ENCODE measurements at regions not wholly inside any gene's neighbourhood (a gene's known extent, or its start where the extent isn't known, plus 50 kb on each side); places are given as distances from the start of the nearest gene placed in this dataset.

DNA sequence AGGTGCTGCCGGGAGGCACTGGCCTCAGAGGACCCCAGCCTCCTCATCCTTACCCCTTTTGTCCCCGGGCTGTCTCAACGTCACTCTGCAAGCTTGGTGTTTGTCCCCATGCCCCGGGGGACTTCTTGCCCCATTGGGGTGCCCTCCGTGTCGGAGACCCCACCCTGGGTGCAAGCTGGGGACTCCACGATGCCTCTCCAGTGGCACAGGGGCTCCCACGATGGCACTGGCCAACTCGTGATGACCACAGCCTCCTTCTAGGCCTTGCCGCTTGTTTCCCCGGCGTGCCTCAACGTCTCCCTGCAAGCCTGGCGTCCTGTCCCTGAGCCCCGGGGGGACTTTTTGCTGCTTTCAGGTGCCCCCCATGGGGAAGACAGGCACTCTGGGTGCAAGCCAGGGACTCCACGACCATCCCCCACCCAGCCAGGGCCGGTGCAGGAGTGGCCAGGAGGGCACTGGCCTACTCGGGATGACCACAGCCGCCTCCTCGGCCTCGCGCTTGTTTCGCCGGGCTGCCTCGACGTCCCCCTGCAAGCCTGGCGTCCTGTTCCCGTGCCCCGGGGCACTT lies 237.0 kb downstream of the TUBA3C start:
- TF ChIP-seq, protein P1, sequence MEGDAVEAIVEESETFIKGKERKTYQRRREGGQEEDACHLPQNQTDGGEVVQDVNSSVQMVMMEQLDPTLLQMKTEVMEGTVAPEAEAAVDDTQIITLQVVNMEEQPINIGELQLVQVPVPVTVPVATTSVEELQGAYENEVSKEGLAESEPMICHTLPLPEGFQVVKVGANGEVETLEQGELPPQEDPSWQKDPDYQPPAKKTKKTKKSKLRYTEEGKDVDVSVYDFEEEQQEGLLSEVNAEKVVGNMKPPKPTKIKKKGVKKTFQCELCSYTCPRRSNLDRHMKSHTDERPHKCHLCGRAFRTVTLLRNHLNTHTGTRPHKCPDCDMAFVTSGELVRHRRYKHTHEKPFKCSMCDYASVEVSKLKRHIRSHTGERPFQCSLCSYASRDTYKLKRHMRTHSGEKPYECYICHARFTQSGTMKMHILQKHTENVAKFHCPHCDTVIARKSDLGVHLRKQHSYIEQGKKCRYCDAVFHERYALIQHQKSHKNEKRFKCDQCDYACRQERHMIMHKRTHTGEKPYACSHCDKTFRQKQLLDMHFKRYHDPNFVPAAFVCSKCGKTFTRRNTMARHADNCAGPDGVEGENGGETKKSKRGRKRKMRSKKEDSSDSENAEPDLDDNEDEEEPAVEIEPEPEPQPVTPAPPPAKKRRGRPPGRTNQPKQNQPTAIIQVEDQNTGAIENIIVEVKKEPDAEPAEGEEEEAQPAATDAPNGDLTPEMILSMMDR (conservative IDR thresholded peaks at IDR 0.05) = no peak
- TF ChIP-seq ZFX (IDR thresholded peaks at IDR 0.05) = no peak
